ENCODE measurements at regions not wholly inside any gene's neighbourhood (a gene's known extent, or its start where the extent isn't known, plus 50 kb on each side); places are given as distances from the start of the nearest gene placed in this dataset.

- Histone ChIP-seq H3K79me2 (ENCODE audit: control insufficient read depth in 1 of 2, insufficient read depth in 2 of 2, low read length in 2 of 2) (no peaks in the 10 kb centered on the region), H2BK20ac (ENCODE audit: low read length) (no peak overlapping the region), H3K23ac (ENCODE audit: insufficient read length) (no peak overlapping the region), H3K14ac (ENCODE audit: insufficient read length) (no peak overlapping the region), H3K36me3 (ENCODE audit: control insufficient read depth in 2 of 4, insufficient read depth in 4 of 4, low read length in 3 of 4) (no peaks in the 10 kb centered on the region), H4K20me1 (replicated peaks in 1 of 2; ENCODE audit: control insufficient read depth in 1 of 2, insufficient read depth in 2 of 2, low read length in 2 of 2) (no peaks in the 10 kb centered on the region), H3K23me2 (ENCODE audit: low read depth, low read length) (no peaks in the 10 kb centered on the region), H2BK5ac (ENCODE audit: low read depth, low read length) (no peak overlapping the region), H2AFZ (ENCODE audit: low read length) (0 out of 2 replicates have a peak overlapping the region, but pooled peaks have one; percentile 14), H3K27me3 (replicated peaks in 1 of 4; ENCODE audit: control insufficient read depth in 3 of 4, extremely low read depth in 1 of 4, insufficient read depth in 3 of 4, low read length in 3 of 4) (no peaks in the 10 kb centered on the region), H4K91ac (replicated peaks; ENCODE audit: insufficient read length, low read length) (no peak overlapping the region), H2BK12ac (ENCODE audit: low read depth, low read length) (peak overlapping the region; percentile 76; the same call in 1 of the 2 replicates), H3K4me2 (ENCODE audit: insufficient read depth in 1 of 2, low read depth in 2 of 2, low read length in 2 of 2) (no peak overlapping the region), H3K27ac (ENCODE audit: low read depth, low read length) (no peak overlapping the region), H4K5ac (ENCODE audit: insufficient read length, low read depth, low read length) (no peak overlapping the region), H2BK15ac (ENCODE audit: low read length) (no peak overlapping the region; the same call in 1 of the 2 replicates), H3K4me3 (ENCODE audit: extremely low read depth in 1 of 4, insufficient read depth in 2 of 4, low read depth in 3 of 4, low read length in 4 of 4) (no peak overlapping the region), H3K56ac (replicated peaks; ENCODE audit: insufficient read length, low read depth, low read length) (no peak overlapping the region), H3K4ac (replicated peaks; ENCODE audit: insufficient read length, low read depth, low read length) (no peak overlapping the region), H3K18ac (ENCODE audit: extremely low read depth, low read length) (no peak overlapping the region; the same call in 1 of the 2 replicates), H3K9me3 (ENCODE audit: insufficient read depth in 2 of 2, low read depth in 1 of 2, low read length in 1 of 2) (no peaks in the 10 kb centered on the region), H3K4me1 (replicated peaks in 1 of 4; ENCODE audit: control insufficient read depth in 3 of 4, insufficient read depth in 4 of 4, low read length in 3 of 4) (peaks cover 6 to 20% (median 12%) of the 10 kb centered on the region in 4 experiments; a peak in 6 of 7 replicates), H3K79me1 (ENCODE audit: low read depth, low read length) (no peaks in the 10 kb centered on the region), H2AK5ac (ENCODE audit: low read depth, low read length) (no peak overlapping the region), H3K9ac (replicated peaks in 1 of 4; ENCODE audit: extremely low read depth in 1 of 4, low read depth in 3 of 4, low read length in 3 of 4) (no peak overlapping the region), H4K8ac (ENCODE audit: extremely low read depth, insufficient read depth, low read length) (no peak overlapping the region), H2BK120ac (replicated peaks; ENCODE audit: low read depth, low read length) (no peak overlapping the region)
- peak in 1 of 2 experiments; percentile 30 for DNase-seq (ENCODE audit: low read depth in 1 of 2, low spot score in 2 of 2)
- FAIRE-seq: peak; percentile 39
- ChIA-PET POLR2A (ENCODE audit: partially characterized antibody) (no interaction called here), CTCF (ENCODE audit: partially characterized antibody) (interaction anchor here (0.5 to 1.6 kb wide), 2 partner anchors 9 to 434 kb away, joined by 4 to 5 read pairs; no protein-coding TSS in a partner anchor)
- WGBS, 2 experiments (ENCODE audit: extremely low coverage in 1 of 2, insufficient coverage in 1 of 2, insufficient read length in 1 of 2, insufficient replicate concordance in 2 of 2, low coverage in 1 of 2, low lambda C conversion rate in 2 of 2, missing lambda C conversion rate in 1 of 2): 95% methylated on average over 6 of the region's 6 CpGs; no CpG with 5 or more reads in 1 of the 2 experiments
- no peak for TF ChIP-seq TAF7 (optimal IDR thresholded peaks at IDR 0.05; ENCODE audit: borderline replicate concordance, low read depth, low read length)
- TF ChIP-seq KDM1A (IDR thresholded peaks at IDR 0.05; ENCODE audit: borderline replicate concordance, low read length): no peak
- TF ChIP-seq YY1 (IDR thresholded peaks at IDR 0.05; ENCODE audit: low read depth, low read length): no peak
- TF ChIP-seq RFX5 (IDR thresholded peaks at IDR 0.05; ENCODE audit: borderline replicate concordance, low read depth, low read length): no peak
- no peak for TF ChIP-seq FOSL1 (IDR thresholded peaks at IDR 0.05; ENCODE audit: insufficient read depth, low read depth, low read length)
- TF ChIP-seq RAD21 (IDR thresholded peaks at IDR 0.05 in 1 of 2, conservative IDR thresholded peaks at IDR 0.05 in 1 of 2; ENCODE audit: low read depth in 2 of 2, low read length in 2 of 2): no peak
- TF ChIP-seq HDAC6 (IDR thresholded peaks at IDR 0.05; ENCODE audit: low read depth, low read length): no peak
- TF ChIP-seq CBX5 (IDR thresholded peaks at IDR 0.05; ENCODE audit: low read depth, low read length): no peak
- no peak for TF ChIP-seq CTCF (IDR thresholded peaks at IDR 0.05; ENCODE audit: control extremely low read depth in 1 of 3, insufficient read depth in 1 of 3, low read depth in 1 of 3, low read length in 3 of 3)
- no peak for TF ChIP-seq E2F6 (IDR thresholded peaks at IDR 0.05)
Measured at GRCh38 chr2:5974477-5974876, 282.3 kb downstream of the SOX11 start.

Measured in H1 (cell line).